GM12892 (cell line): ENCODE measurements at regions not wholly inside any gene's neighbourhood (a gene's known extent, or its start where the extent isn't known, plus 50 kb on each side); places are given as distances from the start of the nearest gene placed in this dataset.
"Not testable (repeated sequence)": the region's sequence is repeated elsewhere in the genome, so short reads cannot be mapped to it uniquely, and the experiment has no call there.

Experiments used
- DNase-seq: peaks from one replicate; pipeline ENCODE4 v3.0.0; 2011; ENCODE audit not compliant: insufficient read length
- FAIRE-seq: peaks from 2 replicates; lab custom pipeline; 2011; peaks lifted over from hg19 to GRCh38; lab: Jason Lieb, UNC
- POLR2A ChIP-seq: IDR thresholded peaks from 2 replicates; pipeline ENCODE4 v1.6.1; 2011; ENCODE audit warnings: low read depth, low read length, control low read depth
- POLR2AphosphoS5 ChIP-seq: IDR thresholded peaks from 2 replicates; pipeline ENCODE4 v1.6.1; 2011; ENCODE audit warnings: low read depth, low read length, control low read depth
- TAF1 ChIP-seq: IDR thresholded peaks from 2 replicates; pipeline ENCODE4 v1.6.1; 2011; ENCODE audit warnings: low read depth, mild to moderate bottlenecking, control low read depth, low read length, borderline replicate concordance

DNA sequence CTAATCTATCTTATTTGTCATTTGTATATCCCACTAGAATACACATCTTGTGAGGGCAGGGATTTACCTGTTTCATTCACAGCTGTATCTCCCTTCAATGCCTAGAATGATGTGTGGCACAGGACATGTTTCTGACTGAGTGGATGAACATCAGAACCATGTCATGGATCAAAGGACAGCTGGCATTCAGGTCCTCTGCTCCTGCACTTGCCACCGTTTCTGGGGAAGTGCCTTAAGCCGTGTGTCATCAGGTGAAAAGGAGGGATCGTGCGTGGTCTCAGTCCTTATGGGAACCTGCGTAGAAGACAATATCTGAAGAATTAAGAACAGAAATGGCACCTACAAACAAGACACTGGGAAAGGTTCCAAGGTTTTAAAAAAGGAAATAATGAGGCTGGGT lies 206.1 kb upstream of the GATA6 start:
- FAIRE-seq (no peak), DNase-seq (no peak)
- TF ChIP-seq TAF1 (no peak), POLR2AphosphoS5 (no peak), POLR2A (no peak)

DNA sequence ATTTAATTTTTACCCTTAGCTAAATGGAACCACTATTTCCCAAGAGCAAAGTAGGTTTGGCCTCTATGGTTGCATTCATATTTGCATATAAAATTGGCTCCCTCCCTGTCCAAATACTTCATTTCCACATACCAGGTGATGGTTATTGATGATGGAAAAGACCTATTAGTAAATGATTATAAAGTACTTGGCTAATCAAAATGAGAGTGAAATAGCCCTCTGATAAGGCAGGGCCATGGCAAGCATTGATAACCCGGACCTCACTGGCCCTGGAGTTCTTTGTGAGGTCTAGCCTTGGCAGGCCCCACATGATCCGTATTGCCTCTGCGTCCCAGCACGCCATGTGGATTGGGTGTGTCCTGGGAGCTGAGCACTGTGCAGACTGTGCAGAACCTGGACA lies 201.1 kb upstream of the GATA6 start:
- TF ChIP-seq TAF1 (no peak), POLR2A (no peak), POLR2AphosphoS5 (no peak)
- DNase-seq (no peak), FAIRE-seq (no peak)

- DNase-seq: no peak
- TF ChIP-seq POLR2AphosphoS5 (no peak), POLR2A (no peak), TAF1 (no peak)
- no peak for FAIRE-seq
These were observed 197.1 kb upstream of the GATA6 start for GRCh38 chr18:21972281-21972680.

DNA sequence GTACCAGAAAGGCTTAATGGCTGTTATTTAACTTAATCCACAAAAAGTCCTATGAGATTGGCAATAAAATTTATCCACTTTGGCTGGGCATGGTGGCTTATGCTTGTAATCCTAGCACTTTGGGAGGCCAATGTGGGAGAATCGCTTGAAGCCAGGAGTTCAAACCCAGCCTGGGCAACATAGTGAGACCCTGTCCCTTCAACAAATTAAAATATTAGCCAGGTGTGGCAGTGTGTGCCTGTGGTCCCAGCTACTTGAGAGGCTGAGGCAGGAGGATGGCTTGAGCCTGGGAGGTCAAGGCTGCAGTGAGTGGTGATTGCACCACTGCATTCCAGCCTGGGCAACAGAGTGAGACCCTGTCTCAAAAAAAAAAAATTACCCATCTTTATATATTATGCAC lies 193.4 kb upstream of the GATA6 start:
- FAIRE-seq, DNase-seq: not testable (repeated sequence)

DNA sequence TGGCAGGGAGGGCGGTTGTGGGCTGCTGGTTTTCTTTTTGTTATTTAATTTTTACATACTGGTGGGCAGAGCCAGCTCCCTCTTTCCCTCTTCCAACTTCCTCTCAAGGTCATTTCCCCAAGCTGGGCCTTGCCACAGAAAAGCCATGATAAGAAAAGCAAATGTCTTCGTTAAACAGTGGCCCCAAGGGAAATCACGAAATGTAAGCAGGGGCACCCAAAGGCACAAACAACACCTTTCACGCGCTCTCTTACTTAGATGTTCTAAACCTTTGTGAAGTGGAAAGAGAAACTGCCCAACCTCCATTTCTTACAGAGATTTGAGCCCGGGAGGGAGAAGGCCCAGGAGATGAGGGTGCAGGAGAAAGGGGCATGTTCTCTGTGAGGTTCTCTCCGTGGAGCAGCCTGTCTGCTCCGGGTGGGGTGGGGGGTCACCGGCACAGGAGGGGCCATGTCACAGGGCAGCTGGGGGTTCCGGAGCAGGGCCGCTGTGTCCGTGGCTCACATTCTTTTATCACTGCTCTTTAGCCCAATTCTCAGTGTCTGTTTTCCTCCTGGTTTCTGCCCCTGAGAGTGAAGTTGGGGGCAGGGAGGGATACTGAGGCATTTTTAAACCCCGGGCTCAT lies 190.7 kb upstream of the GATA6 start:
- no peak for DNase-seq
- no peak for FAIRE-seq
- no peak for TF ChIP-seq POLR2AphosphoS5
- no peak for TF ChIP-seq TAF1
- TF ChIP-seq POLR2A: no peak

DNA sequence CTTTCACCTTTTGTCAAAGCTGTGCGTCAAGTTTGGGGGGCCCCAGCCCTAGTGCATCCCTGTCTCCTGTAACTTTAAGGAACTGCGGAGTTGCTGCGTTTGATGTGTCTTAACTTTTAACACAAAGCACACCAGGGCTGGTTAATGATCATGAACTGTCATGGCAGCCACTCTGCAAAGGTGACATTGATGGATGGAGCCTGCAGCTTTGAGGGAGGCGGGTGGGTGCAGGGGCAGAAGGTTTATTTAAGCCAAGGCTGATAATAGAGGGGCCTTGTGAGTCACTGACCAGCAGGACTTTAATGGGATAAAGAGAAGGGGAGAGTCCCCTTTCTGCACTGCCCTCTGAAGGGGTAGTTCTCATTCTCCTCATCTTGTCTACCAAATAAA lies 190.2 kb upstream of the GATA6 start:
- TF ChIP-seq TAF1 (no peak), POLR2AphosphoS5 (no peak), POLR2A (no peak)
- no peak for FAIRE-seq
- no peak for DNase-seq

- no peak for TF ChIP-seq POLR2AphosphoS5
- TF ChIP-seq POLR2A: no peak
- no peak for TF ChIP-seq TAF1
- DNase-seq (no peak), FAIRE-seq (no peak)
These were observed 189.6 kb upstream of the GATA6 start for GRCh38 chr18:21979759-21980158.

- DNase-seq (no peak), FAIRE-seq (no peak)
- no peak for TF ChIP-seq POLR2AphosphoS5
- TF ChIP-seq TAF1: no peak
- no peak for TF ChIP-seq POLR2A
These were observed 188.6 kb upstream of the GATA6 start for GRCh38 chr18:21980744-21981143.

DNA sequence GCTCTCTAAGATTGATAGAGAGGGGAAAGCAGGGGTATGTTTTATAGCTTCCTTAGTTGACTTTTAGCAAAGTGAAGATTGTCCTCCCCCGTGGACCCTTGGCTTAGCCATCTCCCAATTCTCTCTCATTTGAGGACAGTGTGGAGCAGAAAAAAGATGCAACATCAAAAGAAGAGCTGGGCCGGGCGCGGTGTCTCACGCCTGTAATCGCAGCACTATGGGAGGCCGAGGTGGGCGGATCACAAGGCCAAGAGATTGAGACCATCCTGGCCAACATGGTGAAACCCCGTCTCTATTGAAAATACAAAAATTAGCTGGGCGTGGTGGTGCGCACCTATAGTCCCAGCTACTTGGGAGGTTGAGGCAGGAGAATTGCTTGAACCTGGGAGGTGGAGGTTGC lies 187.9 kb upstream of the GATA6 start:
- not testable (repeated sequence) for DNase-seq, FAIRE-seq

- TF ChIP-seq POLR2A (no peak), TAF1 (no peak), POLR2AphosphoS5 (no peak)
- no peak for FAIRE-seq
These were observed 178.3 kb upstream of the GATA6 start for GRCh38 chr18:21991081-21991534.

DNA sequence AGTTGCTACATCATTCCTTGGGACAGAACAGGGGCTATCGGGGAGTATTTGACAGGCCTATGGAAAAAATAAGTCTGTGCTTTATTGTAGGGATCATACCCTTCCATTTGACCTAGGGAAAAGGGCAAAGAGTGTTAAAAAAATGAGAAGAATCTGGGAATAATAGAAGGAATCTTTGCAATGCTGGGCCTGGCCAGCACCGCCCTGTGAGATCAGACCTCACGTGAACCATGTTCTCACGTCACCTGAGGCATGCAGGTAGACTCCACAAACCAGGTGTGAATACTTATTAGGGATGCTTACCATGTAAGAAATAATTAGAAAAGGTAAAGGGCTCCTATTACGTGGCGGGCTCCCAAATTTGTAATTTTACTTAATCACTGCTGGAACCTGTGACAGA lies 177.5 kb upstream of the GATA6 start:
- DNase-seq (no peak), FAIRE-seq (no peak)
- TF ChIP-seq TAF1 (no peak), POLR2A (no peak), POLR2AphosphoS5 (no peak)

More at GRCh38 chr18:21991081-21991534, 178.3 kb upstream of the GATA6 start:
- DNase-seq: no peak

DNA sequence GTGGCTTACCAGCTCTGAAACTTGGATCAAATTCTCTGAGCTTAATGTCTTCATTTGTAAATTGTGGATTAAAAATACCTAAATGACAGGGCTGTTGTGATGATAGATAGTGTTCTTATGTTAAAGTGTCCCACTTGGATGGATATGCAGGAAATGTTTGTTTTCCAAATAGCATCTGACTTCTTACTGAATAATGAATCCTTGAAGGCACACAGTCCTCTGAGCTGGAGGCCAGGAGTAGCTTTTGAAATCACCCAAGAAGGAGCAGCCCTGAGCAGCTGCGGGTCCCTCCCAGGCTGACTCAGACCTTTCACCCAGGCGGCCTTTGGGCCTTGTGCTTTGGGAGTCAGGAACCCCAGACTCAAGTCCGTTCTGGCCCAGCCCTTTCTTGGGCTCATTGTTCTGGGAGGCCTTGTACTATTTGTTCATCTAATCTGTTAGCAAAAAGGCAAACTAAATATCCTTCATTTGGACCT lies 173.0 kb upstream of the GATA6 start:
- TF ChIP-seq POLR2AphosphoS5 (no peak), TAF1 (no peak), POLR2A (no peak)
- no peak for FAIRE-seq
- DNase-seq: no peak
